Tibial nerve (tissue), 4 donors: ENCODE measurements at regions not wholly inside any gene's neighbourhood (a gene's known extent, or its start where the extent isn't known, plus 50 kb on each side); places are given as distances from the start of the nearest gene placed in this dataset.
"Not testable (repeated sequence)": the region's sequence is repeated elsewhere in the genome, so short reads cannot be mapped to it uniquely, and the experiment has no call there.

Source experiments
- DNase-seq, 2 donors: peaks; one replicate each; pipeline ENCODE4 v3.0.0-alpha.2; 2019; ENCODE audit warnings: low spot score in 2 of 2
- H3K27ac ChIP-seq, 4 donors: fragments of 200-600 bp; sonication (generic) in 3 of 4; one replicate each; pipeline ENCODE4 v1.5.1; 2017 to 2019; ENCODE audit warnings: mild to moderate bottlenecking in 1 of 4
- H3K27me3 ChIP-seq, 2 donors: fragments of 200-600 bp; sonication (generic) in 1 of 2; one replicate each; pipeline versions ENCODE4 v1.5.1 to v1.6.0; 2017 to 2019
- H3K36me3 ChIP-seq, 3 donors: fragments of 200-600 bp; sonication (generic); one replicate each; pipeline ENCODE4 v1.5.1; 2018 to 2019
- H3K4me1 ChIP-seq, 4 donors: fragments of 200-600 bp; sonication (generic) in 3 of 4; one replicate each; pipeline ENCODE4 v1.5.1; 2017 to 2019
- H3K4me3 ChIP-seq, 4 donors: fragments of 200-600 bp; sonication (generic) in 3 of 4; one replicate each; pipeline ENCODE4 v1.5.1; 2017 to 2019; ENCODE audit warnings: mild to moderate bottlenecking in 1 of 4, moderate library complexity in 1 of 4
- H3K9me3 ChIP-seq, 4 donors: fragments of 200-600 bp; sonication (generic) in 3 of 4; one replicate each; pipeline ENCODE4 v1.5.1; 2017 to 2019
- EP300 ChIP-seq, 2 donors: sonication (generic); formaldehyde crosslinking; IDR thresholded peaks; one replicate each; pipeline ENCODE4 v1.6.1; 2017; ENCODE audit warnings: antibody characterized with exemption in 2 of 2, mild to moderate bottlenecking in 1 of 2
- POLR2A ChIP-seq, 2 donors: fragments of 450-650 bp; IDR thresholded peaks; one replicate each; pipeline ENCODE4 v1.6.1; 2017; ENCODE audit warnings: antibody characterized with exemption in 2 of 2, mild to moderate bottlenecking in 2 of 2, moderate library complexity in 2 of 2
- WGBS, 2 donors: methylation state at CpG; one replicate each; pipeline ENCODE4 v1.1.5; 2018; 5-methylcytosine and 5-hydroxymethylcytosine counted together
- TF ChIP-seq, protein P1 (sequence below), 5 experiments: fragments of 200-600 bp in 3 of 5; fragments of 450-650 bp in 2 of 5; sonication (generic) in 3 of 5; IDR thresholded peaks; one replicate each; pipeline ENCODE4 v1.5.1; 2016 to 2019; ENCODE audit warnings: antibody characterized with exemption in 5 of 5, mild to moderate bottlenecking in 3 of 5, moderate library complexity in 2 of 5

GRCh38 chr14:106067935-106068334 is 541.6 kb downstream of the TMEM121 start:
- TF ChIP-seq, protein P1, sequence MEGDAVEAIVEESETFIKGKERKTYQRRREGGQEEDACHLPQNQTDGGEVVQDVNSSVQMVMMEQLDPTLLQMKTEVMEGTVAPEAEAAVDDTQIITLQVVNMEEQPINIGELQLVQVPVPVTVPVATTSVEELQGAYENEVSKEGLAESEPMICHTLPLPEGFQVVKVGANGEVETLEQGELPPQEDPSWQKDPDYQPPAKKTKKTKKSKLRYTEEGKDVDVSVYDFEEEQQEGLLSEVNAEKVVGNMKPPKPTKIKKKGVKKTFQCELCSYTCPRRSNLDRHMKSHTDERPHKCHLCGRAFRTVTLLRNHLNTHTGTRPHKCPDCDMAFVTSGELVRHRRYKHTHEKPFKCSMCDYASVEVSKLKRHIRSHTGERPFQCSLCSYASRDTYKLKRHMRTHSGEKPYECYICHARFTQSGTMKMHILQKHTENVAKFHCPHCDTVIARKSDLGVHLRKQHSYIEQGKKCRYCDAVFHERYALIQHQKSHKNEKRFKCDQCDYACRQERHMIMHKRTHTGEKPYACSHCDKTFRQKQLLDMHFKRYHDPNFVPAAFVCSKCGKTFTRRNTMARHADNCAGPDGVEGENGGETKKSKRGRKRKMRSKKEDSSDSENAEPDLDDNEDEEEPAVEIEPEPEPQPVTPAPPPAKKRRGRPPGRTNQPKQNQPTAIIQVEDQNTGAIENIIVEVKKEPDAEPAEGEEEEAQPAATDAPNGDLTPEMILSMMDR (IDR thresholded peaks at IDR 0.05), result no peak
- H3K4me3 ChIP-seq, result no peak overlapping the region
- no peaks in the 10 kb centered on the region for H3K27me3 ChIP-seq
- no peak for DNase-seq
- H3K4me1 ChIP-seq, result no peaks in the 10 kb centered on the region
- H3K27ac ChIP-seq, result no peak overlapping the region
- WGBS, 2 donors, result 81 to 92% methylated on average over 2 of the region's 2 CpGs
- no peaks in the 10 kb centered on the region for H3K9me3 ChIP-seq
- H3K36me3 ChIP-seq, result no peaks in the 10 kb centered on the region

DNA sequence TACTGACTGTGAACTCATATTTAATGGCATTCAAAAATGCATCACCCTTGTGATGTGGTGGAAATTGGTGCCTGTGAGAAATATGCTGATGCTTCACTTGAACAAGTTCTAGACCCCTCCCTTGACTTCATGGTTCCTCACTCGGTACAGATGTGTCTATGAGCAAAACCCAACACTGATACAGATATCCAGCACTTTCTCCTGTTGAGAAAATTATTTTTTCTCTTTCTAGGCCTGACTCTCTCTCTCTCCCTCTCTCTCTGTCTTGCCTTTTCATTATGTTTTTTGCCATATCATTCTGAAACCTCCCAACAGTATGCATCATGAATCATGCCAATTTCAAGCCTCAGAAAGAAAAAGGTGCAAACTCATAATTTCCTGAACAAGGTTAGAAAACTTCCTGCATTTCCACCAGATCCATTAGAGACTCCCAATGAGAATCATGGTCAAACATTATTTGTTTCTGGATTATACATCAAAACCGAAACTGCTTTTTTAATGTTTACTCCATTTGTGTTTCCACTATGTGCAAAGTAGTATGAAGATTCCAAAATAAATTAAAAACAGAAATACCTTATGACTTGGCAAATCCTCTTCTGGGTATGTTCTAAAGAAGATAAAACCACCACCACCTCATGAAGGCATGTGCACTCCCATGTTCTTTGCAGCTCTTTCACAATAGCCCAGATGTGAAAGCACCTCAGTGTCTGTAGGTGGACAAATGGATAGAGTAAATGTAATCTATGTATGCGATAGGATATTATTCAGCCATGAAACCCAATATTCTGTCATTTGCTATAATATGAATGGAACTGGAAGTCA is 543.6 kb downstream of the TMEM121 start:
- H3K9me3 ChIP-seq, result no peaks in the 10 kb centered on the region
- WGBS, 2 donors, result 41 to 64% methylated on average over 3 of the region's 3 CpGs
- H3K27ac ChIP-seq, result no peak overlapping the region
- no peak overlapping the region for H3K4me3 ChIP-seq
- TF ChIP-seq, protein P1 (IDR thresholded peaks at IDR 0.05), result no peak
- TF ChIP-seq EP300 (IDR thresholded peaks at IDR 0.05) (no peak), POLR2A (IDR thresholded peaks at IDR 0.05) (no peak)
- no peaks in the 10 kb centered on the region for H3K4me1 ChIP-seq
- no peaks in the 10 kb centered on the region for H3K36me3 ChIP-seq
- DNase-seq, result no peak
- H3K27me3 ChIP-seq, result no peaks in the 10 kb centered on the region

- H3K27me3 ChIP-seq, result no peaks in the 10 kb centered on the region
- H3K36me3 ChIP-seq, result no peaks in the 10 kb centered on the region
- no peaks in the 10 kb centered on the region for H3K9me3 ChIP-seq
- no peak overlapping the region for H3K27ac ChIP-seq
- no peak for DNase-seq
- no peaks in the 10 kb centered on the region for H3K4me1 ChIP-seq
- H3K4me3 ChIP-seq, result no peak overlapping the region
- TF ChIP-seq POLR2A (IDR thresholded peaks at IDR 0.05) (no peak), EP300 (IDR thresholded peaks at IDR 0.05) (no peak)
- TF ChIP-seq, protein P1 (IDR thresholded peaks at IDR 0.05), result no peak
- 54 to 60% methylated on average over 3 to 4 of the region's 4 CpGs for WGBS, 2 donors
Measured at GRCh38 chr14:106080922-106081321, 554.5 kb downstream of the TMEM121 start.

DNA sequence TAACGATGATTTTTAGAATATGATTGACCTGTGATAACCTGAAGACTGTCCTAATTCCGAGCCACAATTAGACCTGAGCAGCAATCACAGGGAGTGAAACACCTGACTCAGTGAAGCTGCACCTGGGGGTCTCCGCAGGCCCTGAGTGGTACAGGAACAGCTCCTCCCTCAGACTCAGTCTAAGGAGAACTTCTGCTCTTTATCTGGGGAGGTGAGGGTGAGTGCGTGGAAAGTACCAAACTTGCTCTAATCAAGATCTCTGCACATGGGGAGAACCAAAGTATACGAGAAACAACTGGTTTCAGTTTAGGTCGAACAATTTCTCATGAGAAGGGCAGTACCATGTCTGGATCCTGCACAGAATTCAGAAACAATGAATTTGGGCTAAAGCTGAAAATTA is 555.3 kb downstream of the TMEM121 start:
- WGBS, 2 donors, result 57 to 65% methylated on average over 4 of the region's 6 CpGs
- DNase-seq, H3K4me3 ChIP-seq, H3K36me3 ChIP-seq, H3K4me1 ChIP-seq, H3K27ac ChIP-seq, H3K9me3 ChIP-seq, H3K27me3 ChIP-seq: not testable (repeated sequence)

GRCh38 chr14:106083082-106083481 is 556.7 kb downstream of the TMEM121 start:
- Histone ChIP-seq H3K27ac (no peak overlapping the region), H3K4me3 (no peak overlapping the region), H3K4me1 (no peaks in the 10 kb centered on the region), H3K9me3 (no peaks in the 10 kb centered on the region), H3K36me3 (no peaks in the 10 kb centered on the region), H3K27me3 (no peaks in the 10 kb centered on the region)
- 63 to 73% methylated on average over 2 of the region's 2 CpGs for WGBS, 2 donors
- DNase-seq, result no peak
- TF ChIP-seq EP300 (IDR thresholded peaks at IDR 0.05), result no peak

GRCh38 chr14:106087837-106088236 is 561.5 kb downstream of the TMEM121 start:
- Histone ChIP-seq H3K36me3 (no peaks in the 10 kb centered on the region), H3K27ac (no peak overlapping the region), H3K9me3 (no peaks in the 10 kb centered on the region), H3K27me3 (no peaks in the 10 kb centered on the region), H3K4me1 (no peaks in the 10 kb centered on the region), H3K4me3 (no peak overlapping the region)
- DNase-seq, result no peak
- WGBS, 2 donors, result 66 to 74% methylated on average over 8 of the region's 8 CpGs
- TF ChIP-seq EP300 (IDR thresholded peaks at IDR 0.05), result no peak

GRCh38 chr14:106088860-106089259 is 562.5 kb downstream of the TMEM121 start:
- not testable (repeated sequence) for H3K27me3 ChIP-seq, H3K27ac ChIP-seq, H3K4me3 ChIP-seq, DNase-seq, H3K4me1 ChIP-seq, H3K9me3 ChIP-seq, H3K36me3 ChIP-seq
- WGBS, 2 donors, result 46 to 63% methylated on average over 3 of the region's 3 CpGs
